ENCODE measurements at regions not wholly inside any gene's neighbourhood (a gene's known extent, or its start where the extent isn't known, plus 50 kb on each side); places are given as distances from the start of the nearest gene placed in this dataset.

- no peak overlapping the region for H2AFZ ChIP-seq
- Mint-ChIP-seq H3K9me3 (peaks cover 3% of the 10 kb centered on the region; the same call in 1 of the 3 replicates), H3K4me1 (peaks cover 7% of the 10 kb centered on the region; the same call in 2 of the 3 replicates), H3K36me3 (ENCODE audit: low read depth) (peaks cover 3% of the 10 kb centered on the region; the same call in 1 of the 3 replicates), H3K4me3 (no peak overlapping the region), H3K27me3 (ENCODE audit: insufficient read depth, low read depth, poor library complexity) (peaks cover 2% of the 10 kb centered on the region), H3K27ac (no peak overlapping the region)
- H3K9me2 ChIP-seq (ENCODE audit: insufficient read depth): 0 out of 2 replicates have a peak, but pooled peaks cover 3% of the 10 kb centered on the region
- no peaks in the 10 kb centered on the region for H3K27me3 ChIP-seq (ENCODE audit: insufficient read depth)
- H3K36me3 ChIP-seq (ENCODE audit: insufficient read depth): no peaks in the 10 kb centered on the region
- no peak overlapping the region for H3K4me3 ChIP-seq
- TF ChIP-seq NANOG (IDR thresholded peaks at IDR 0.05; ENCODE audit: borderline replicate concordance): no peak
- TF ChIP-seq STAT1 (IDR thresholded peaks at IDR 0.05; ENCODE audit: unreplicated experiment): no peak
- no peak for TF ChIP-seq JUNB (IDR thresholded peaks at IDR 0.05; ENCODE audit: unreplicated experiment)
- TF ChIP-seq EZH2 (IDR thresholded peaks at IDR 0.05; ENCODE audit: low read depth, unreplicated experiment): no peak
- no peak for TF ChIP-seq ZNF114 (CRISPR knock-in tag; IDR thresholded peaks at IDR 0.05)
- TF ChIP-seq EZH2phosphoT487 (IDR thresholded peaks at IDR 0.05; ENCODE audit: unreplicated experiment): no peak
- no peak for TF ChIP-seq ETS1 (IDR thresholded peaks at IDR 0.05)
- TF ChIP-seq CREB1 (CRISPR knock-in tag; IDR thresholded peaks at IDR 0.05; ENCODE audit: low read depth): no peak
- no peak for TF ChIP-seq ZNF331 (CRISPR knock-in tag; IDR thresholded peaks at IDR 0.05; ENCODE audit: low read depth)
- TF ChIP-seq REST (IDR thresholded peaks at IDR 0.05; ENCODE audit: unreplicated experiment): no peak
- TF ChIP-seq CTCF (conservative IDR thresholded peaks at IDR 0.05; ENCODE audit: low read depth in 2 of 2): no peak
- TF ChIP-seq POLR2AphosphoS5 (IDR thresholded peaks at IDR 0.05; ENCODE audit: low read depth): no peak
- no peak for TF ChIP-seq ZNF462 (CRISPR knock-in tag; IDR thresholded peaks at IDR 0.05)
- ATAC-seq: no peak
- H4K20me1 ChIP-seq (replicated peaks; ENCODE audit: insufficient read depth): no peaks in the 10 kb centered on the region
- no peaks in the 10 kb centered on the region for H3K4me1 ChIP-seq (ENCODE audit: insufficient read depth)
- DNase-seq (ENCODE audit: low spot score): no peak
- no peak overlapping the region for H3K27ac ChIP-seq (ENCODE audit: low read depth)
- H3F3A ChIP-seq (replicated peaks; ENCODE audit: low read depth): no peaks in the 10 kb centered on the region
- H3K4me2 ChIP-seq: no peak overlapping the region
- H3K79me2 ChIP-seq (replicated peaks; ENCODE audit: insufficient read depth): no peaks in the 10 kb centered on the region
Measured at GRCh38 chrX:26375346-26375745, 159.4 kb downstream of the MAGEB5 start.

All from GM23338 (cell line).